ENCODE measurements at regions not wholly inside any gene's neighbourhood (a gene's known extent, or its start where the extent isn't known, plus 50 kb on each side); places are given as distances from the start of the nearest gene placed in this dataset.

DNA sequence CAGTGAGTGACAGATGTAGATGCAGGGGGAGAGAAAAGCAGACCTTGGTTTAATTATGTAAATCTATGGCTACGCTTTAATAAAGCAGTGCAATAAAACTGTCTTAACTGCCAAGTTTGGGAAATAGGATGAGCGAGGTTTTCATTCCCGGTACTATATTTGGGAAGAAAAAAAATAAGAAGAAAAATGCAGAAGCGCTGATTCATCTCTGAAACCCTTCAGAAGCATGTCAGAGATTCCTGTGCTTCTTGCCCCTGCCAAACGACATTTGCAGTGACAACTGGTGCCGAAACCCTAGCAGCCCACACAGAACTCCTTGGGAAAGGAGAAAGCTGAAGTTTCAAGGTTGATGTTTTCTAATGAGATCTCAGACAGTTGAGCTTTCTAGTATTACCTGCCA lies 380.7 kb downstream of the REEP3 start:
- Histone ChIP-seq H3K4me3 (no peak overlapping the region), H3K4me1 (no peaks in the 10 kb centered on the region), H3K36me3 (no peaks in the 10 kb centered on the region), H3K27me3 (no peaks in the 10 kb centered on the region), H3K27ac (no peak overlapping the region), H3K9me3 (no peaks in the 10 kb centered on the region)
- 29% methylated on average over 6 of the region's 6 CpGs for WGBS
- no peak for TF ChIP-seq POLR2A (IDR thresholded peaks at IDR 0.05)
- no peak for TF ChIP-seq EP300 (IDR thresholded peaks at IDR 0.05)
- TF ChIP-seq, protein P1, sequence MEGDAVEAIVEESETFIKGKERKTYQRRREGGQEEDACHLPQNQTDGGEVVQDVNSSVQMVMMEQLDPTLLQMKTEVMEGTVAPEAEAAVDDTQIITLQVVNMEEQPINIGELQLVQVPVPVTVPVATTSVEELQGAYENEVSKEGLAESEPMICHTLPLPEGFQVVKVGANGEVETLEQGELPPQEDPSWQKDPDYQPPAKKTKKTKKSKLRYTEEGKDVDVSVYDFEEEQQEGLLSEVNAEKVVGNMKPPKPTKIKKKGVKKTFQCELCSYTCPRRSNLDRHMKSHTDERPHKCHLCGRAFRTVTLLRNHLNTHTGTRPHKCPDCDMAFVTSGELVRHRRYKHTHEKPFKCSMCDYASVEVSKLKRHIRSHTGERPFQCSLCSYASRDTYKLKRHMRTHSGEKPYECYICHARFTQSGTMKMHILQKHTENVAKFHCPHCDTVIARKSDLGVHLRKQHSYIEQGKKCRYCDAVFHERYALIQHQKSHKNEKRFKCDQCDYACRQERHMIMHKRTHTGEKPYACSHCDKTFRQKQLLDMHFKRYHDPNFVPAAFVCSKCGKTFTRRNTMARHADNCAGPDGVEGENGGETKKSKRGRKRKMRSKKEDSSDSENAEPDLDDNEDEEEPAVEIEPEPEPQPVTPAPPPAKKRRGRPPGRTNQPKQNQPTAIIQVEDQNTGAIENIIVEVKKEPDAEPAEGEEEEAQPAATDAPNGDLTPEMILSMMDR (IDR thresholded peaks at IDR 0.05), result no peak
- TF ChIP-seq POLR2AphosphoS5 (IDR thresholded peaks at IDR 0.05), result no peak
- DNase-seq (ENCODE audit: low spot score in 2 of 2), result no peak

DNA sequence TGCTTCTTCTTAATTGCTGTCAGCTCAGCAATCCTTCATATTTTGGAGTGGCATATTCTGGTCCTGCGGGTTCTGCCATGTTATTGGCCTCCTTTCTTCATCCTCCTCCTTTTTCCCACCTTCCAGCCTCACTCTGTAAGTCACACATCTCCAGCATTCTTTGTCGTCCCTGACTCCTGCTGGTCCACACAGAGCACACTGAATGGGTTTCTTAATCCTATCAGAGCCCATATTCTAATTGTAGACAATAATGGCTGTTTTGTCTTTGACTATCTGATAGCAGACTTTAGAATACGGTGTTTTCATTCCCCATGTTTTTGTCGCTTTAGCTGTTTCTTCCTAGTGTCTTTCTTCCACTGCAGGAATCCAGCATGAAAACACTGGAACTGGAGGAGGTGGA lies 389.6 kb downstream of the REEP3 start:
- H3K27ac ChIP-seq, result no peak overlapping the region
- DNase-seq (ENCODE audit: low spot score in 2 of 2), result no peak
- WGBS, result 46% methylated on average over 4 of the region's 4 CpGs
- no peak overlapping the region for H3K4me3 ChIP-seq
- H3K9me3 ChIP-seq, result no peaks in the 10 kb centered on the region
- peaks cover 2% of the 10 kb centered on the region for H3K27me3 ChIP-seq
- no peaks in the 10 kb centered on the region for H3K36me3 ChIP-seq
- H3K4me1 ChIP-seq, result no peaks in the 10 kb centered on the region
- TF ChIP-seq EP300 (IDR thresholded peaks at IDR 0.05) (no peak), POLR2A (IDR thresholded peaks at IDR 0.05) (no peak)
- TF ChIP-seq, protein P1 (IDR thresholded peaks at IDR 0.05), result no peak

DNA sequence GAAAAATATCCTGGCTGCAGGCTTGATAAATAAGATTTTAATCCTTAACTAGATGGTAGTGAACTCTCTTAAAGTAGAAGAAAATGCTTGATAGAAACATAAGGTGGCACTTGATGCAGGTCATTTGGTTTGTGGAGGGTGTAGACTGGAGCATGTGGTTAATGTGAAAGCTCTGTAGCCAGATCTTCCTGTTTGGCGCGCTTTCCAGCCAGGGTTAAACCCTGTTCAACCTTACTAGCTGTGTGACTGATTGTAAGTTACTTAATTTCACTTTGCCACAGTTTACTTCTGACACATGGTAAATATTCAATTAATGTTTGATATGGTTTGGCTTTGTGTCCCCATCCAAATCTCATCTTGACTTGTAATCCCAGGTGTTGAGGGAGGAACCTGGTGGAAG lies 394.0 kb downstream of the REEP3 start:
- DNase-seq (ENCODE audit: low spot score in 2 of 2), result no peak
- Histone ChIP-seq H3K4me1 (peaks cover 3% of the 10 kb centered on the region), H3K4me3 (no peak overlapping the region), H3K27ac (no peak overlapping the region), H3K9me3 (no peaks in the 10 kb centered on the region), H3K36me3 (no peaks in the 10 kb centered on the region), H3K27me3 (no peaks in the 10 kb centered on the region)
- 97% methylated on average over 2 of the region's 2 CpGs for WGBS
- TF ChIP-seq POLR2A (IDR thresholded peaks at IDR 0.05) (no peak), POLR2AphosphoS5 (IDR thresholded peaks at IDR 0.05) (no peak), EP300 (IDR thresholded peaks at IDR 0.05) (no peak)
- TF ChIP-seq, protein P1 (IDR thresholded peaks at IDR 0.05), result no peak

DNA sequence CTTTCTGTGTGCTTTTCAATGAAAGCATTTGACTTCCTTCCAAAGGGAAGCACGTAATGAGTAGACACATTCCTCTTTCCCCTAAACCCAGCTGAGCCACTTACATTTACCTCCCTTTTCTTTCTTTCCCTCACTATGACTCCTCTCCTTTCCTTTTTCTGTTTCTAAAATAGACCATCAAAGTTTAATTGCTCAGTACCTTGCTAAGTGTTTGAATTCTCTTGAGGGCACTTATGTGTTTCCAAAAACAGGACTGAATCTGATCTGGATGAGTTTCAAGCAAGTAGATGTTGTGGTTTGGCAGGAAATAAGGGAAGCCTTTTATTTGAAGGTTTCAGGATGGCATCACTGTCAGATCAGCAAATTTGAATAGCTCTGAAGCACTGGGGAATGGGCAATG lies 396.2 kb downstream of the REEP3 start:
- no peaks in the 10 kb centered on the region for H3K27me3 ChIP-seq
- no peak for DNase-seq (ENCODE audit: low spot score in 2 of 2)
- H3K27ac ChIP-seq, result no peak overlapping the region
- H3K4me1 ChIP-seq, result peaks cover 3% of the 10 kb centered on the region
- TF ChIP-seq EP300 (IDR thresholded peaks at IDR 0.05), result no peak
- TF ChIP-seq POLR2A (IDR thresholded peaks at IDR 0.05), result no peak
- TF ChIP-seq, protein P1 (IDR thresholded peaks at IDR 0.05), result no peak
- no peak for TF ChIP-seq POLR2AphosphoS5 (IDR thresholded peaks at IDR 0.05)
- H3K4me3 ChIP-seq, result no peak overlapping the region
- WGBS, result 3% methylated on average over 1 of the region's 1 CpG
- no peaks in the 10 kb centered on the region for H3K36me3 ChIP-seq
- no peaks in the 10 kb centered on the region for H3K9me3 ChIP-seq

DNA sequence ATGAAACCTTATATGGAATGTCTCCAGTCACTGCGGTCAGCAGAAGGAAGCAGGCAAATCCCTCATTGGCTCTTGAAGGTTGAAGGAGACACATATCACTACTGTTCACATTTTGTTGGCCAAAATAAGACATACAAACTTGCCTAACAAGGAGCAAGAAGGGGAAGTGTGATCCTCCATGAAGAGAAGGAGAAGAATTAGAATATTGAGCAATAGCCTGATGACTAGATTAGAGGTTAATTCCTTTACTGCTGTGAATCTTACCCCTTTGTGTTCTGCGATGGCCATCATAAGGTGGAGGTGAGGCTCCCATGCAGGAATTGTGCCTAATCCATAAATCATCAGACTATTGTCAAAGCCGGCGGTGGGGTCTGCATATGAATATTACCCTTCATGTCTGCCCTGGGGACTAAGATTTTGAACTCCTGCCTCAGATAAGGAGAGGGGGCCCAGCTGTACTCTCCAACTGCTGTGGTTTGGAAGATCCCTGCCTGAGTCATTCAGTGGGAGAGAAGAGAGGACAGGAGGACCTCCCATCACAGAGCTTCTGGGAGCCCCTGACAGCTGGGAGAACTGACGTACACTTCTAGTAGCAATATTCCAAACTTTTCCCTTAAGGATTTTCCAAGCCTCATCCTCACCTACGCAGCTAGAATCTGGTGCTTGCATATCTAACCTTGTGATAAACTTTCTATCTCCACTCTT lies 398.5 kb downstream of the REEP3 start:
- H3K27ac ChIP-seq, result no peak overlapping the region
- no peaks in the 10 kb centered on the region for H3K9me3 ChIP-seq
- no peaks in the 10 kb centered on the region for H3K27me3 ChIP-seq
- no peak overlapping the region for H3K4me3 ChIP-seq
- no peaks in the 10 kb centered on the region for H3K36me3 ChIP-seq
- TF ChIP-seq, protein P1 (IDR thresholded peaks at IDR 0.05), result no peak
- no peak for TF ChIP-seq POLR2AphosphoS5 (IDR thresholded peaks at IDR 0.05)
- no peak for TF ChIP-seq EP300 (IDR thresholded peaks at IDR 0.05)
- no peak for TF ChIP-seq POLR2A (IDR thresholded peaks at IDR 0.05)
- peaks cover 3% of the 10 kb centered on the region for H3K4me1 ChIP-seq
- 80% methylated on average over 6 of the region's 6 CpGs for WGBS
- no peak for DNase-seq (ENCODE audit: low spot score in 2 of 2)
